HG03457 (cell line): ENCODE measurements at regions not wholly inside any gene's neighbourhood (a gene's known extent, or its start where the extent isn't known, plus 50 kb on each side); places are given as distances from the start of the nearest gene placed in this dataset.

Source experiments
- ATAC-seq: cut with Tn5 transposase; IDR thresholded peaks from one replicate; pipeline ENCODE4 v1.9.1; 2021; ENCODE audit warnings: moderate number of reproducible peaks; ENCODE audit not compliant: unreplicated experiment

GRCh38 chr12:93127582-93128331 is 198.7 kb upstream of the EEA1 start:
- ATAC-seq: no peak

GRCh38 chr12:93128332-93128707 is 199.2 kb upstream of the EEA1 start:
- no peak for ATAC-seq

- ATAC-seq: no peak
Observed at GRCh38 chr12:93130366-93131054, 201.4 kb upstream of the EEA1 start.

- no peak for ATAC-seq
Observed at GRCh38 chr12:93133361-93133760, 204.3 kb upstream of the EEA1 start.

GRCh38 chr12:93134175-93134890 is 205.2 kb upstream of the EEA1 start:
- ATAC-seq: no peak

GRCh38 chr12:93134893-93135285 is 205.8 kb upstream of the EEA1 start:
- no peak for ATAC-seq

GRCh38 chr12:93135286-93136239 is 206.5 kb upstream of the EEA1 start:
- no peak for ATAC-seq

GRCh38 chr12:93136253-93137055 is 207.4 kb upstream of the EEA1 start:
- no peak for ATAC-seq

GRCh38 chr12:93137656-93138612 is 208.8 kb upstream of the EEA1 start:
- no peak for ATAC-seq

GRCh38 chr12:93139028-93139665 is 210.1 kb upstream of the EEA1 start:
- ATAC-seq: peak; percentile 70

GRCh38 chr12:93140325-93140724 is 211.2 kb upstream of the EEA1 start:
- ATAC-seq: no peak

GRCh38 chr12:93140801-93141200 is 211.7 kb upstream of the EEA1 start:
- ATAC-seq: no peak

GRCh38 chr12:93142881-93143280 is 213.8 kb upstream of the EEA1 start:
- no peak for ATAC-seq

GRCh38 chr12:93144109-93144508 is 215.0 kb upstream of the EEA1 start:
- no peak for ATAC-seq

- no peak for ATAC-seq
Observed at GRCh38 chr12:93145086-93145485, 216.0 kb upstream of the EEA1 start.

- ATAC-seq: no peak
Observed at GRCh38 chr12:93146263-93146939, 217.3 kb upstream of the EEA1 start.

- no peak for ATAC-seq
Observed at GRCh38 chr12:93146970-93147369, 217.9 kb upstream of the EEA1 start.

GRCh38 chr12:93148412-93148811 is 219.3 kb upstream of the EEA1 start:
- no peak for ATAC-seq
